K562 (cell line): ENCODE measurements at regions not wholly inside any gene's neighbourhood (a gene's known extent, or its start where the extent isn't known, plus 50 kb on each side); places are given as distances from the start of the nearest gene placed in this dataset.

Source experiments
- ATAC-seq: fragments of 200-7000 bp; cut with Tn5 transposase; 3 replicates; pipeline ENCODE4 v1.9.1; 2020; ENCODE audit warnings: moderate library complexity
- BruUV-seq: library from RNA; stranded (reverse); fragments of 400-500 nt; replicated peaks from 2 replicates; lab custom pipeline; 2021; lab: Mats Ljungman, UMichigan
- CTCF ChIA-PET: fragments of 300-600 bp; formaldehyde crosslinking; extraction: SDS; loops from one replicate; lab custom pipeline; 2021; ENCODE audit warnings: low intra/inter-chr PET ratio; lab: Yijun Ruan, JAX
- POLR2A ChIA-PET: fragments of 300-600, 350-650 bp; sonication (Branson Sonifier 250); formaldehyde crosslinking; extraction: SDS; loops from one replicate; lab custom pipeline; 2021; ENCODE audit warnings: antibody characterized with exemption, inconsistent platforms; lab: Yijun Ruan, JAX
- DNase-seq, 4 experiments: peaks; one replicate each; pipeline versions ENCODE4 v3.0.0 to v3.0.0-alpha.2; 2011 to 2018; ENCODE audit warnings: low spot score in 3 of 4, mixed read lengths in 3 of 4; ENCODE audit errors: extremely low read depth in 1 of 4
- FAIRE-seq: peaks from 2 replicates; lab custom pipeline; 2011; peaks lifted over from hg19 to GRCh38; lab: Jason Lieb, UNC
- H2AFZ ChIP-seq: 2 replicates; pipeline ENCODE4 v1.6.0; 2011; ENCODE audit warnings: low read depth, low read length, control low read depth, inconsistent platforms
- H3K27ac ChIP-seq: fragments of 200-600 bp; 3 replicates; pipeline ENCODE4 v1.8.0; 2011; ENCODE audit warnings: low read depth, mild to moderate bottlenecking, control low read depth, inconsistent platforms, low read length, moderate library complexity, mixed read lengths; ENCODE audit errors: extremely low read depth
- H3K27me3 ChIP-seq, 2 experiments: fragments of 300-600 bp in 1 of 2; 2 replicates in 1 of 2; 3 replicates in 1 of 2; pipeline versions ENCODE4 v1.6.0 to v1.8.0; 2011; ENCODE audit warnings: inconsistent platforms in 2 of 2, low read length in 2 of 2, mild to moderate bottlenecking in 1 of 2, mixed read lengths in 1 of 2, moderate library complexity in 1 of 2; ENCODE audit not compliant: control insufficient read depth in 2 of 2, insufficient read depth in 2 of 2
- H3K36me3 ChIP-seq: fragments of 300-600 bp; 3 replicates; pipeline ENCODE4 v1.8.0; 2011; ENCODE audit warnings: mild to moderate bottlenecking, low read length, inconsistent platforms; ENCODE audit not compliant: control insufficient read depth, insufficient read depth
- H3K4me1 ChIP-seq, 2 experiments: fragments of 200-600 bp in 1 of 2; replicated peaks in 1 of 2; 2 replicates in 1 of 2; 3 replicates in 1 of 2; pipeline versions ENCODE4 v1.5.1 to v1.8.0; 2011; ENCODE audit warnings: inconsistent platforms in 2 of 2, low read length in 2 of 2, mild to moderate bottlenecking in 1 of 2, mixed read lengths in 1 of 2, moderate library complexity in 1 of 2; ENCODE audit not compliant: control insufficient read depth in 2 of 2, insufficient read depth in 2 of 2
- H3K4me2 ChIP-seq: 2 replicates; pipeline ENCODE4 v1.6.1; 2011; ENCODE audit warnings: low read length, control low read depth, inconsistent platforms, mixed read lengths; ENCODE audit not compliant: insufficient read depth
- H3K4me3 ChIP-seq: fragments of 200-600 bp; sonication (generic), shearing (Covaris generic); 2 replicates; pipeline ENCODE4 v1.5.1; 2016; ENCODE audit warnings: control low read depth, inconsistent platforms
- H3K79me2 ChIP-seq: fragments of 200-600 bp; 3 replicates; pipeline ENCODE4 v1.8.0; 2011; ENCODE audit warnings: low read length, inconsistent platforms; ENCODE audit not compliant: control insufficient read depth, insufficient read depth
- H3K9ac ChIP-seq, 2 experiments: 2 replicates each; pipeline versions ENCODE4 v1.6.0 to v1.6.1; 2011; ENCODE audit warnings: low read depth in 2 of 2, low read length in 2 of 2, control low read depth in 1 of 2, inconsistent platforms in 1 of 2, mild to moderate bottlenecking in 1 of 2, mixed read lengths in 1 of 2; ENCODE audit not compliant: insufficient read depth in 1 of 2
- H3K9me1 ChIP-seq: one replicate; pipeline ENCODE4 v1.6.0; 2011; ENCODE audit warnings: inconsistent platforms, mild to moderate bottlenecking, low read length, moderate library complexity; ENCODE audit not compliant: control insufficient read depth, insufficient read depth
- H3K9me3 ChIP-seq: replicated peaks from 2 replicates; pipeline ENCODE4 v1.5.1; 2011; ENCODE audit warnings: low read depth, low read length, inconsistent platforms; ENCODE audit not compliant: control insufficient read depth, insufficient read depth
- H4K20me1 ChIP-seq: replicated peaks from 2 replicates; pipeline ENCODE4 v1.6.1; 2011; ENCODE audit warnings: low read length, inconsistent platforms, mixed read lengths; ENCODE audit not compliant: control insufficient read depth, insufficient read depth
- CTBP1 ChIP-seq: fragments of 450-650 bp; IDR thresholded peaks from 2 replicates; pipeline ENCODE4 v1.6.1; 2016; ENCODE audit warnings: borderline replicate concordance
- DACH1 ChIP-seq: fragments of 450-650 bp; IDR thresholded peaks from 2 replicates; pipeline ENCODE4 v1.6.1; 2018; ENCODE audit not compliant: partially characterized antibody
- ELF4 ChIP-seq: fragments of 450-650 bp; formaldehyde crosslinking; IDR thresholded peaks from 2 replicates; pipeline ENCODE4 v1.4.0; 2022; ENCODE audit warnings: missing genetic modification characterization
- GATAD2A ChIP-seq: fragments of 450-650 bp; IDR thresholded peaks from 2 replicates; pipeline ENCODE4 v1.6.1; 2017
- HDAC6 ChIP-seq: IDR thresholded peaks from 2 replicates; pipeline ENCODE4 v1.6.1; 2012; ENCODE audit warnings: low read depth, mild to moderate bottlenecking, control low read depth, inconsistent platforms, low read length, moderate library complexity
- HEY1 ChIP-seq: fragments of 250-450 bp; sonication (Bioruptor Pico); IDR thresholded peaks from 2 replicates; pipeline ENCODE4 v1.5.0; 2020; ENCODE audit warnings: mild to moderate bottlenecking, moderate library complexity, borderline replicate concordance
- NFE2 ChIP-seq: IDR thresholded peaks from 2 replicates; pipeline ENCODE4 v1.6.1; 2014; ENCODE audit warnings: antibody characterized with exemption, low read depth
- SAFB ChIP-seq: fragments of 200-400 bp; formaldehyde crosslinking; IDR thresholded peaks from 2 replicates; pipeline ENCODE4 v1.6.1; 2017; ENCODE audit warnings: low read depth, low read length, borderline replicate concordance
- SETDB1 ChIP-seq: IDR thresholded peaks from one replicate; pipeline ENCODE4 v1.6.1; 2012; ENCODE audit warnings: low read length, control low read depth, inconsistent platforms
- ZNF707 ChIP-seq: fragments of 250-450 bp; sonication (Bioruptor Pico); conservative IDR thresholded peaks from 2 replicates; pipeline ENCODE4 v1.8.0; 2022; ENCODE audit warnings: inconsistent platforms, mild to moderate bottlenecking, moderate library complexity
- ZNF780A ChIP-seq: fragments of 250-450 bp; sonication (Bioruptor Pico); IDR thresholded peaks from 2 replicates; pipeline ENCODE4 v1.5.0; 2021; ENCODE audit warnings: mild to moderate bottlenecking
- ZZZ3 ChIP-seq: fragments of 450-650 bp; IDR thresholded peaks from 2 replicates; pipeline ENCODE4 v1.6.1; 2016; ENCODE audit warnings: antibody characterized with exemption, mild to moderate bottlenecking, moderate library complexity
- WGBS: fragments of 100-300 bp; shearing (Covaris generic); methylation state at CpG from one replicate; pipeline ENCODE4 v1.1.6; 2016; ENCODE audit warnings: low coverage, mixed read lengths; ENCODE audit not compliant: insufficient coverage; ENCODE audit errors: missing lambda C conversion rate; 5-methylcytosine and 5-hydroxymethylcytosine counted together
- in situ Hi-C: fragments of 300-500 bp; cut with MboI; formaldehyde crosslinking; loops from 4 replicates; pipeline ENCODE4 v1.15.0; 2018; ENCODE audit warnings: inconsistent platforms, mixed read lengths
- intact Hi-C: fragments of 100-400 bp; cut with micrococcal nuclease; formaldehyde crosslinking; loops from 2 replicates; pipeline ENCODE4 v1.14.2; 2022
- TF ChIP-seq, protein P1 (sequence below): fragments of 450-650 bp; formaldehyde crosslinking; IDR thresholded peaks from 2 replicates; pipeline ENCODE4 v1.4.0; 2020; ENCODE audit warnings: mild to moderate bottlenecking
- TF ChIP-seq, protein P2 (sequence below), 2 experiments: fragments of 200-800 bp in 1 of 2; sonication (Bioruptor generic) in 1 of 2; sonication (generic) in 1 of 2; formaldehyde crosslinking in 1 of 2; IDR thresholded peaks in 1 of 2; conservative IDR thresholded peaks in 1 of 2; 2 replicates each; pipeline versions ENCODE4 v1.5.0 to v1.6.1; 2016 to 2020; ENCODE audit warnings: missing compliant biosample characterization in 1 of 2, missing genetic modification characterization in 1 of 2, missing genetic modification reagents in 1 of 2
- TF ChIP-seq, protein P3 (sequence below): fragments of 450-650 bp; IDR thresholded peaks from 2 replicates; pipeline ENCODE4 v1.6.1; 2016; ENCODE audit warnings: antibody characterized with exemption

DNA sequence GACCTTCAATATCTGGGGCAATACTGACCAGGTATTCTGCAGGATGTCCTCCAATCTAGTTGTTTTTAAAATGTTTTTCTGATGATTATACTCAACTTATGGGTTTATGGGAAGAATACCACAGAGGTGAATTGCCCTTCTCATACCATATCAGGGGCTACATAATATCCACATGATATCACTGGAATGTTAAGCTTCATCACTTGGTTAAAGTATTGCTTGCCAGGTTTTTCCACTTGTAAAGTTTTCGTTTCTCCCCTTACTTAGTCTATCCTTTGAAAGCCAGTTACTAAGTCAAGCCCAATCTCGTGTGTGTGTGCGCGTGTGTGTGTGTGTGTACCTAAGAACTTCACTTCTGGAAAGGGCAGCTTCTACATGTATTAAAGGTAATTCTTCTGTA, 980.9 kb upstream of the FBXO33 start:
- H3K27me3 ChIP-seq = no peaks in the 10 kb centered on the region
- H3K36me3 ChIP-seq = no peaks in the 10 kb centered on the region
- WGBS = 0% methylated on average over 4 of the region's 4 CpGs
- POLR2A ChIA-PET = no interaction called here
- H3K27ac ChIP-seq = no peak overlapping the region
- H3K9me3 ChIP-seq = no peaks in the 10 kb centered on the region
- H3K79me2 ChIP-seq = no peaks in the 10 kb centered on the region
- CTCF ChIA-PET = interaction anchor here (0.7 kb wide), 1 partner anchor 583 kb away, joined by 3 read pairs; no protein-coding TSS in a partner anchor
- H3K4me3 ChIP-seq = no peak overlapping the region
- BruUV-seq = no TSS peak
- H3K4me1 ChIP-seq = no peaks in the 10 kb centered on the region
- in situ Hi-C loops (no loop called here), intact Hi-C loops (no loop called here)
- DNase-seq (no peak), ATAC-seq (no peak), FAIRE-seq (no peak)
- no peak overlapping the region for H3K9ac ChIP-seq
- H3K4me2 ChIP-seq = no peak overlapping the region
- no peaks in the 10 kb centered on the region for H4K20me1 ChIP-seq
- no peaks in the 10 kb centered on the region for H3K9me1 ChIP-seq
- no peak overlapping the region for H2AFZ ChIP-seq
- no peak for TF ChIP-seq HDAC6
- no peak for TF ChIP-seq ZNF707 (CRISPR knock-in tag)
- no peak for TF ChIP-seq DACH1
- TF ChIP-seq CTBP1 = no peak
- TF ChIP-seq GATAD2A = no peak
- no peak for TF ChIP-seq HEY1 (CRISPR knock-in tag)
- no peak for TF ChIP-seq ELF4 (CRISPR knock-in tag)
- TF ChIP-seq, protein P1, sequence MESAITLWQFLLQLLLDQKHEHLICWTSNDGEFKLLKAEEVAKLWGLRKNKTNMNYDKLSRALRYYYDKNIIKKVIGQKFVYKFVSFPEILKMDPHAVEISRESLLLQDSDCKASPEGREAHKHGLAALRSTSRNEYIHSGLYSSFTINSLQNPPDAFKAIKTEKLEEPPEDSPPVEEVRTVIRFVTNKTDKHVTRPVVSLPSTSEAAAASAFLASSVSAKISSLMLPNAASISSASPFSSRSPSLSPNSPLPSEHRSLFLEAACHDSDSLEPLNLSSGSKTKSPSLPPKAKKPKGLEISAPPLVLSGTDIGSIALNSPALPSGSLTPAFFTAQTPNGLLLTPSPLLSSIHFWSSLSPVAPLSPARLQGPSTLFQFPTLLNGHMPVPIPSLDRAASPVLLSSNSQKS = no peak
- TF ChIP-seq NFE2 = no peak
- no peak for TF ChIP-seq ZZZ3
- no peak for TF ChIP-seq SAFB
- TF ChIP-seq, protein P2, sequence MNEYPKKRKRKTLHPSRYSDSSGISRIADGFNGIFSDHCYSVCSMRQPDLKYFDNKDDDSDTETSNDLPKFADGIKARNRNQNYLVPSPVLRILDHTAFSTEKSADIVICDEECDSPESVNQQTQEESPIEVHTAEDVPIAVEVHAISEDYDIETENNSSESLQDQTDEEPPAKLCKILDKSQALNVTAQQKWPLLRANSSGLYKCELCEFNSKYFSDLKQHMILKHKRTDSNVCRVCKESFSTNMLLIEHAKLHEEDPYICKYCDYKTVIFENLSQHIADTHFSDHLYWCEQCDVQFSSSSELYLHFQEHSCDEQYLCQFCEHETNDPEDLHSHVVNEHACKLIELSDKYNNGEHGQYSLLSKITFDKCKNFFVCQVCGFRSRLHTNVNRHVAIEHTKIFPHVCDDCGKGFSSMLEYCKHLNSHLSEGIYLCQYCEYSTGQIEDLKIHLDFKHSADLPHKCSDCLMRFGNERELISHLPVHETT (CRISPR knock-in tag; conservative IDR thresholded peaks at IDR 0.05 in 1 of 2, IDR thresholded peaks at IDR 0.05 in 1 of 2) = no peak
- TF ChIP-seq SETDB1 = no peak
- TF ChIP-seq, protein P3, sequence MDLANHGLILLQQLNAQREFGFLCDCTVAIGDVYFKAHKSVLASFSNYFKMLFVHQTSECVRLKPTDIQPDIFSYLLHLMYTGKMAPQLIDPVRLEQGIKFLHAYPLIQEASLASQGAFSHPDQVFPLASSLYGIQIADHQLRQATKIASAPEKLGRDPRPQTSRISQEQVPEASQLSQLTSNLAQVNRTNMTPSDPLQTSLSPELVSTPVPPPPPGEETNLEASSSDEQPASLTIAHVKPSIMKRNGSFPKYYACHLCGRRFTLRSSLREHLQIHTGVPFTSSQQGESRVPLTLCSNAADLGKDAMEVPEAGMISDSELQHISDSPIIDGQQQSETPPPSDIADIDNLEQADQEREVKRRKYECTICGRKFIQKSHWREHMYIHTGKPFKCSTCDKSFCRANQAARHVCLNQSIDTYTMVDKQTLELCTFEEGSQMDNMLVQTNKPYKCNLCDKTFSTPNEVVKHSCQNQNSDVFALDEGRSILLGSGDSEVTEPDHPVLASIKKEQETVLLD = no peak
- TF ChIP-seq ZNF780A = no peak
